ENCODE measurements at regions not wholly inside any gene's neighbourhood (a gene's known extent, or its start where the extent isn't known, plus 50 kb on each side); places are given as distances from the start of the nearest gene placed in this dataset.

DNA sequence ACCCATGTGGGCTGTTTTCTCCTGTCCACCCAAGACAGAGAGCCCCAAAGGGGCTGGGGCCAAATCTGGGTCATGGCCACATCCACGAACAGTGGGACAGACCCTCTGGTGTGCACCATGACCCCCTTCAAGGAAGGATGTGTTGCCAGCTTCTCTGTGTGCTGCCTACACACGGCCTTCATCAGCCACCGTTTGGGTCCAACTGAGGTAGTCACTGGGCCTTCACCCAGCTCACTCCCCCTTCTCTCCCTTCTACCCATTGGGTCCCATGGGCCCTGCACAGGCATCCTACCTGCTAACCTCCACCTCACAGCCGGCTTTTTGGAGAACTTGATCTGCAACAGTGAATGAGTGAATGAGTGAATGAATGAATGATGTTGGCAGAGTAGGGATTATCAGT lies 1484.9 kb downstream of the BRD1 start:
- Mint-ChIP-seq H3K4me3 (no peak overlapping the region), H3K36me3 (no peaks in the 10 kb centered on the region), H3K27me3 (ENCODE audit: low read depth in 2 of 2) (peaks cover 13 to 15% of the 10 kb centered on the region in 2 donors), H3K9me3 (no peaks in the 10 kb centered on the region), H3K27ac (no peak overlapping the region), H3K4me1 (peaks cover 0 to 6% of the 10 kb centered on the region in 2 donors)
- H3K36me3 ChIP-seq (ENCODE audit: control insufficient read depth, insufficient read depth, low read length), result no peaks in the 10 kb centered on the region
- no peaks in the 10 kb centered on the region for H3K4me1 ChIP-seq (ENCODE audit: control insufficient read depth, insufficient read depth, low read length)
- ATAC-seq (no peak), DNase-seq (no peak)
- H3K27me3 ChIP-seq (ENCODE audit: control insufficient read depth, insufficient read depth, low read length), result no peaks in the 10 kb centered on the region
- no peak overlapping the region for H3K4me3 ChIP-seq (ENCODE audit: low read length)
- H3K27ac ChIP-seq (ENCODE audit: low read length), result no peak overlapping the region
- H3K9me3 ChIP-seq (ENCODE audit: control insufficient read depth, insufficient read depth, low read length), result no peaks in the 10 kb centered on the region
- WGBS (ENCODE audit: insufficient coverage), result 85% methylated on average over 4 of the region's 4 CpGs
- intact Hi-C loops (cut with micrococcal nuclease), result no loop called here
- TF ChIP-seq, protein P1, sequence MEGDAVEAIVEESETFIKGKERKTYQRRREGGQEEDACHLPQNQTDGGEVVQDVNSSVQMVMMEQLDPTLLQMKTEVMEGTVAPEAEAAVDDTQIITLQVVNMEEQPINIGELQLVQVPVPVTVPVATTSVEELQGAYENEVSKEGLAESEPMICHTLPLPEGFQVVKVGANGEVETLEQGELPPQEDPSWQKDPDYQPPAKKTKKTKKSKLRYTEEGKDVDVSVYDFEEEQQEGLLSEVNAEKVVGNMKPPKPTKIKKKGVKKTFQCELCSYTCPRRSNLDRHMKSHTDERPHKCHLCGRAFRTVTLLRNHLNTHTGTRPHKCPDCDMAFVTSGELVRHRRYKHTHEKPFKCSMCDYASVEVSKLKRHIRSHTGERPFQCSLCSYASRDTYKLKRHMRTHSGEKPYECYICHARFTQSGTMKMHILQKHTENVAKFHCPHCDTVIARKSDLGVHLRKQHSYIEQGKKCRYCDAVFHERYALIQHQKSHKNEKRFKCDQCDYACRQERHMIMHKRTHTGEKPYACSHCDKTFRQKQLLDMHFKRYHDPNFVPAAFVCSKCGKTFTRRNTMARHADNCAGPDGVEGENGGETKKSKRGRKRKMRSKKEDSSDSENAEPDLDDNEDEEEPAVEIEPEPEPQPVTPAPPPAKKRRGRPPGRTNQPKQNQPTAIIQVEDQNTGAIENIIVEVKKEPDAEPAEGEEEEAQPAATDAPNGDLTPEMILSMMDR (IDR thresholded peaks at IDR 0.05), result no peak

DNA sequence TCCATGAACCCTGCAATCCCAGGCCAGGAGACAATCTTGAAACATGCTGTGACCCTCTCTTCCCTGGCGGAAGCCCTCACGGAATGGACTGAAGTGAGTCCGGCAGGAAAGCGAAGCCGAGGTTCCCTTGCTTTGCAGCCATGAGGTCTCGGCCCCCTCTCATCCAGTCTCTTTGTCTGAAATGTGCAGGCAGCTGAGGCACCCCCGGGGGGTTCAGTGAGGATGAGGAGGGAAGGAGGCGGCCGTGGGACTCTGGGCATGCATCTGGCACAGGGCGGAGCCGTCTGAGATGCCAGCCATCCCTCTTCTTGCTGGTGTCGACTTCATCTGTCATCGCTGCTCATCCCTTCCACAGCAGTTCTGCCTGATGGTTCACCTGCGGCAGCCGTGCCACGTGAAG lies 1485.7 kb downstream of the BRD1 start:
- Histone ChIP-seq H3K27ac (ENCODE audit: low read length) (no peak overlapping the region), H3K4me3 (ENCODE audit: low read length) (no peak overlapping the region), H3K9me3 (ENCODE audit: control insufficient read depth, insufficient read depth, low read length) (no peaks in the 10 kb centered on the region), H3K4me1 (ENCODE audit: control insufficient read depth, insufficient read depth, low read length) (no peaks in the 10 kb centered on the region), H3K36me3 (ENCODE audit: control insufficient read depth, insufficient read depth, low read length) (no peaks in the 10 kb centered on the region), H3K27me3 (ENCODE audit: control insufficient read depth, insufficient read depth, low read length) (no peaks in the 10 kb centered on the region)
- intact Hi-C loops (cut with micrococcal nuclease), result no loop called here
- WGBS (ENCODE audit: insufficient coverage), result 79% methylated on average over 16 of the region's 16 CpGs
- no peak overlapping the region for H3K4me3 Mint-ChIP-seq
- H3K9me3 Mint-ChIP-seq, result no peaks in the 10 kb centered on the region
- DNase-seq (no peak), ATAC-seq (no peak)
- TF ChIP-seq, protein P1 (IDR thresholded peaks at IDR 0.05), result no peak
- no peak overlapping the region for H3K27ac Mint-ChIP-seq
- no peaks in the 10 kb centered on the region for H3K36me3 Mint-ChIP-seq
- peaks cover 13 to 15% of the 10 kb centered on the region in 2 donors for H3K27me3 Mint-ChIP-seq (ENCODE audit: low read depth in 2 of 2)
- H3K4me1 Mint-ChIP-seq, result peaks cover 0 to 6% of the 10 kb centered on the region in 2 donors

DNA sequence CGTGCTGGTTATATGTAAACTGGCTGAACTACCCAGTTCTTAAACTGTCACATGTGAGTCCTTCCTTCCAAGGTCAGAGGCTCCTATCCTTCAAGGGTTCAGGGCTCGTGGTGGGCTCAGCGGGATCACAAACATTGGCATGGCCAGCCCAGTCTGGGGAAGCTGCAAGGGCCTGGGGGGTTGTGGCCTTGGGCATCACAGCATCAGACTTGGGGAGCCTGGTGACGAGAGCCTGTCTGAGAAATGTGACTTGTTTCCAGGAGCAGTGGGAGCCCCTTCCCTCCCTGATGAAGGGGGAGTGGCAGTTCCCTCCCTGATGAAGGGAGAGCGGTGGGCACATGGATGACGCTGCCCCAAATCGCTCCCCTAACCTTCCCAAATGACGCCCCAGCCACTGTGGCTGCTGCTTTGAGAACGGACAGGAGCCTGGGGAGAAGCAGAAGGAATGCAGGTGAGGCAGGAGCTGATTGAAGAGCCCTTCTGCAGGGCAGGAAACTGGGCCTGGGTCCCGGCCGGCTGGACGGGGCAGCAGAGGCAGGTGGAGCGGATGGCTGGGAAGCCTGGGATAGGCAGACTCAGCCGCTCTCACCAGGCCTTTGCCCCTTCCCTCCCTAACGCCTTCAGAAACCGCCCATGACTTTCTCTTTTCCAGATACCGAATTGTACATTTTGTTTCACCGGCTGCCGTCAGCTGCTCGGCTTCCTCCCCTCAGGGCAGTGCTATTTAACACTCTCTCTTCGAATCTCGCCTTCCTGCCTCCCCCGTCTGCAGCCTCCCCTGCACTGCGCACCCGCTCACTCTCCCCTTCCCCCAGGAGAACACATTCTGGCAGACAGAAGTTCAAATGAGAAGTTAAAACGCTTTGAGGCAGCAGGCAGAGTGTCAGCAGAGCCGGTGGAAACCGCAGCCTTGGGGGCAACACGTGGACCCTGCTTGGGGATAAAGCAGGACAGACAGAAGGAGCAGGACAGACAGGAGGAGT lies 1486.7 kb downstream of the BRD1 start:
- 36% methylated on average over 29 of the region's 29 CpGs for WGBS (ENCODE audit: insufficient coverage)

More for the DNA sequence above, 1486.7 kb downstream of the BRD1 start:
- Mint-ChIP-seq H3K27ac (no peak overlapping the region), H3K9me3 (no peaks in the 10 kb centered on the region), H3K36me3 (no peaks in the 10 kb centered on the region), H3K4me1 (peaks cover 0 to 6% of the 10 kb centered on the region in 2 donors), H3K27me3 (ENCODE audit: low read depth in 2 of 2) (peaks cover 13 to 15% of the 10 kb centered on the region in 2 donors), H3K4me3 (no peak overlapping the region)
- TF ChIP-seq, protein P1 (IDR thresholded peaks at IDR 0.05), result no peak
- no peaks in the 10 kb centered on the region for H3K36me3 ChIP-seq (ENCODE audit: control insufficient read depth, insufficient read depth, low read length)
- H3K9me3 ChIP-seq (ENCODE audit: control insufficient read depth, insufficient read depth, low read length), result no peaks in the 10 kb centered on the region
- intact Hi-C loops (cut with micrococcal nuclease), result no loop called here
- ATAC-seq (no peak), DNase-seq (no peak)
- no peaks in the 10 kb centered on the region for H3K4me1 ChIP-seq (ENCODE audit: control insufficient read depth, insufficient read depth, low read length)
- H3K27me3 ChIP-seq (ENCODE audit: control insufficient read depth, insufficient read depth, low read length), result no peaks in the 10 kb centered on the region
- H3K4me3 ChIP-seq (ENCODE audit: low read length), result no peak overlapping the region
- H3K27ac ChIP-seq (ENCODE audit: low read length), result no peak overlapping the region
